Transverse colon (tissue), 4 donors: ENCODE measurements at regions not wholly inside any gene's neighbourhood (a gene's known extent, or its start where the extent isn't known, plus 50 kb on each side); places are given as distances from the start of the nearest gene placed in this dataset.

Experiments
- DNase-seq: peaks from one replicate; pipeline ENCODE4 v3.0.0-alpha.2; 2019
- H3K27ac ChIP-seq, 4 donors: fragments of 200-600 bp; sonication (generic); 2 replicates each; pipeline ENCODE4 v1.5.1; 2016 to 2018; ENCODE audit warnings: inconsistent platforms in 4 of 4
- H3K27me3 ChIP-seq: fragments of 200-600 bp; sonication (generic); 2 replicates; pipeline ENCODE4 v1.5.1; 2017; ENCODE audit warnings: inconsistent platforms
- H3K36me3 ChIP-seq, 4 donors: fragments of 200-600 bp; sonication (generic); 2 replicates each; pipeline ENCODE4 v1.5.1; 2017 to 2019; ENCODE audit warnings: inconsistent platforms in 4 of 4
- H3K4me1 ChIP-seq, 4 donors: fragments of 200-600 bp; sonication (generic); 2 replicates each; pipeline ENCODE4 v1.5.1; 2017 to 2020; ENCODE audit warnings: inconsistent platforms in 4 of 4
- H3K4me3 ChIP-seq, 4 donors: fragments of 200-600 bp; sonication (generic); 1 replicate in 1 of 4; 2 replicates in 3 of 4; pipeline versions ENCODE4 v1.5.1 to v1.6.1; 2017 to 2019; ENCODE audit warnings: inconsistent platforms in 4 of 4
- H3K9me3 ChIP-seq, 2 donors: fragments of 200-600 bp; sonication (generic); 2 replicates each; pipeline ENCODE4 v1.5.1; 2017 to 2019; ENCODE audit warnings: inconsistent platforms in 2 of 2
- EP300 ChIP-seq: sonication (generic); formaldehyde crosslinking; IDR thresholded peaks from one replicate; pipeline ENCODE4 v1.6.1; 2017; ENCODE audit warnings: antibody characterized with exemption, low read depth
- POLR2A ChIP-seq: fragments of 450-650 bp; IDR thresholded peaks from one replicate; pipeline ENCODE4 v1.6.1; 2016; ENCODE audit warnings: antibody characterized with exemption, mild to moderate bottlenecking, moderate library complexity
- POLR2AphosphoS5 ChIP-seq, 3 donors: sonication (generic); formaldehyde crosslinking; IDR thresholded peaks; one replicate each; pipeline ENCODE4 v1.6.1; 2016; ENCODE audit warnings: antibody characterized with exemption in 3 of 3
- WGBS, 2 donors: methylation state at CpG; one replicate each; pipeline ENCODE4 v1.1.5; 2018; ENCODE audit warnings: low coverage in 1 of 2; 5-methylcytosine and 5-hydroxymethylcytosine counted together
- in situ Hi-C, 4 donors: fragments of 200-750 bp; cut with MboI; loops; one replicate each; pipeline versions ENCODE4 v1.15.0 to v1.15.1; 2017; ENCODE audit warnings: low sequenced_read_pairs in 3 of 4, low pct_ligation_motif_present in 1 of 4, low pct_unique_long_range_greater_than_20kb in 1 of 4
- intact Hi-C: fragments of 100-400 bp; cut with DNase I; formaldehyde crosslinking; loops from one replicate; pipeline ENCODE4 v1.15.1; 2023; ENCODE audit warnings: low total_unique reads
- TF ChIP-seq, protein P1 (sequence below), 5 experiments: fragments of 200-600 bp in 3 of 5; fragments of 450-650 bp in 2 of 5; sonication (generic) in 3 of 5; IDR thresholded peaks; 1 replicate in 2 of 5; 2 replicates in 3 of 5; pipeline ENCODE4 v1.5.1; 2016 to 2017; ENCODE audit warnings: antibody characterized with exemption in 5 of 5, inconsistent platforms in 3 of 5, mild to moderate bottlenecking in 2 of 5, moderate library complexity in 1 of 5

- TF ChIP-seq POLR2AphosphoS5 (IDR thresholded peaks at IDR 0.05) (no peak), EP300 (no peak), POLR2A (no peak)
- TF ChIP-seq, protein P1, sequence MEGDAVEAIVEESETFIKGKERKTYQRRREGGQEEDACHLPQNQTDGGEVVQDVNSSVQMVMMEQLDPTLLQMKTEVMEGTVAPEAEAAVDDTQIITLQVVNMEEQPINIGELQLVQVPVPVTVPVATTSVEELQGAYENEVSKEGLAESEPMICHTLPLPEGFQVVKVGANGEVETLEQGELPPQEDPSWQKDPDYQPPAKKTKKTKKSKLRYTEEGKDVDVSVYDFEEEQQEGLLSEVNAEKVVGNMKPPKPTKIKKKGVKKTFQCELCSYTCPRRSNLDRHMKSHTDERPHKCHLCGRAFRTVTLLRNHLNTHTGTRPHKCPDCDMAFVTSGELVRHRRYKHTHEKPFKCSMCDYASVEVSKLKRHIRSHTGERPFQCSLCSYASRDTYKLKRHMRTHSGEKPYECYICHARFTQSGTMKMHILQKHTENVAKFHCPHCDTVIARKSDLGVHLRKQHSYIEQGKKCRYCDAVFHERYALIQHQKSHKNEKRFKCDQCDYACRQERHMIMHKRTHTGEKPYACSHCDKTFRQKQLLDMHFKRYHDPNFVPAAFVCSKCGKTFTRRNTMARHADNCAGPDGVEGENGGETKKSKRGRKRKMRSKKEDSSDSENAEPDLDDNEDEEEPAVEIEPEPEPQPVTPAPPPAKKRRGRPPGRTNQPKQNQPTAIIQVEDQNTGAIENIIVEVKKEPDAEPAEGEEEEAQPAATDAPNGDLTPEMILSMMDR (IDR thresholded peaks at IDR 0.05), result no peak
- Histone ChIP-seq H3K4me1 (no peaks in the 10 kb centered on the region), H3K36me3 (no peaks in the 10 kb centered on the region), H3K4me3 (no peak overlapping the region), H3K9me3 (no peaks in the 10 kb centered on the region), H3K27me3 (no peaks in the 10 kb centered on the region), H3K27ac (no peak overlapping the region)
- in situ Hi-C loops (no loop called here), intact Hi-C loops (no loop called here)
- DNase-seq, result no peak
Measured at GRCh38 chr4:107315584-107315983, 279.5 kb upstream of the DKK2 start.

DNA sequence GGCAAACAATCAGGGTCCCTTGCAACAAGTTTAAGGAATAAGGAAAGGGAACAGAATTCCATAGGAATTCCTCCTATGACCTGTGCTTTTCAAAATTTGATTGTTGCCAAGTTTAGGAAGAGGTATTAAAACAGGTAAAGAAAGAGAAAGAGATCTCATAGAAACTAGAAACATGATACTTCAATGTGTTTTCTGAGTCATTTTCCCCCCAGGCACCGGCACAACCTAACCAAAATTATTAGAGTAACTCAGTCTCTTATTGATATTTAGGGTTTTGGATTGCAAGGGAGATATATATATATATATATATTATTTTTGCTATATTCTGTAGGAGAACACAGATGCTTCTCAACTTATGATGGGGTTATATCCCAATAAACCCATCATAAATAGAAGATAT lies 278.0 kb upstream of the DKK2 start:
- no peak for TF ChIP-seq POLR2AphosphoS5 (IDR thresholded peaks at IDR 0.05)
- TF ChIP-seq, protein P1 (IDR thresholded peaks at IDR 0.05), result no peak
- TF ChIP-seq POLR2A, result no peak
- no peak for TF ChIP-seq EP300
- no peaks in the 10 kb centered on the region for H3K9me3 ChIP-seq
- intact Hi-C loops, result no loop called here
- DNase-seq, result no peak
- no peaks in the 10 kb centered on the region for H3K27me3 ChIP-seq
- 55 to 79% methylated on average over 1 of the region's 1 CpG for WGBS, 2 donors
- H3K36me3 ChIP-seq, result no peaks in the 10 kb centered on the region
- H3K4me1 ChIP-seq, result no peaks in the 10 kb centered on the region
- in situ Hi-C loops, result no loop called here
- no peak overlapping the region for H3K27ac ChIP-seq
- H3K4me3 ChIP-seq, result no peak overlapping the region

GRCh38 chr4:107312366-107312765 lies 276.3 kb upstream of the DKK2 start:
- Histone ChIP-seq H3K4me3 (no peak overlapping the region), H3K27me3 (no peaks in the 10 kb centered on the region), H3K9me3 (no peaks in the 10 kb centered on the region), H3K4me1 (no peaks in the 10 kb centered on the region), H3K27ac (no peak overlapping the region), H3K36me3 (no peaks in the 10 kb centered on the region)
- TF ChIP-seq POLR2A, result no peak
- TF ChIP-seq, protein P1 (IDR thresholded peaks at IDR 0.05), result no peak
- TF ChIP-seq EP300, result no peak
- no peak for TF ChIP-seq POLR2AphosphoS5 (IDR thresholded peaks at IDR 0.05)
- intact Hi-C loops, result no loop called here
- WGBS, 2 donors, result 82 to 89% methylated on average over 4 of the region's 4 CpGs
- in situ Hi-C loops, result no loop called here
- no peak for DNase-seq

GRCh38 chr4:107304699-107305286 lies 268.7 kb upstream of the DKK2 start:
- H3K4me3 ChIP-seq, result no peak overlapping the region
- no peaks in the 10 kb centered on the region for H3K36me3 ChIP-seq
- H3K27ac ChIP-seq, result no peak overlapping the region
- no peaks in the 10 kb centered on the region for H3K4me1 ChIP-seq
- WGBS, 2 donors, result 47 to 53% methylated on average over 4 to 5 of the region's 5 CpGs
- H3K27me3 ChIP-seq, result no peaks in the 10 kb centered on the region
- intact Hi-C loops (no loop called here), in situ Hi-C loops (no loop called here)
- TF ChIP-seq POLR2A, result no peak
- no peak for TF ChIP-seq EP300
- TF ChIP-seq, protein P1 (IDR thresholded peaks at IDR 0.05), result no peak
- no peak for TF ChIP-seq POLR2AphosphoS5 (IDR thresholded peaks at IDR 0.05)
- no peak for DNase-seq
- H3K9me3 ChIP-seq, result no peaks in the 10 kb centered on the region
